ENCODE measurements at regions not wholly inside any gene's neighbourhood (a gene's known extent, or its start where the extent isn't known, plus 50 kb on each side); places are given as distances from the start of the nearest gene placed in this dataset.

DNA sequence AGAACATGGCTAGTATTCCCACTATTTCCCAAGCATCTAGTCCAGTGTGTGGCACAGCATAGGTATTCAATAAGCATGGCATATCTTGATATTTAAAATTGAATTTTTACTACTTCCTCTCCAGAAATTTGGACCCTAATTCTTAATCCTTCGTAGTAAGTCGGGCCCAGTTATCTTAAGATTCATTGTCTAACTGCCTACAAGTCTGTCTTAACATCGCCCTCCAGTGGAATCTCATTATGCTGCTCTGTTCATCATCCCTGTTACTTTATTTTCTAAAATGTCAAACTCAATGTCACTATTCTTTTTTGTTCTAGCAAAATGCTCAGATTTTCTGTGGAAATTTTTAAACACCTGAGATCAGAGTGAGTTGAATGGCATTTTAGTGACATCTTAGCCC, 606.2 kb downstream of the KLHL13 start:
- Mint-ChIP-seq H3K4me1 (ENCODE audit: unreplicated experiment) (no peaks in the 10 kb centered on the region), H3K36me3 (ENCODE audit: unreplicated experiment) (no peaks in the 10 kb centered on the region), H3K9me3 (ENCODE audit: unreplicated experiment) (peaks cover 33% of the 10 kb centered on the region), H3K27ac (ENCODE audit: unreplicated experiment) (no peak overlapping the region), H3K27me3 (ENCODE audit: unreplicated experiment) (no peaks in the 10 kb centered on the region), H3K4me3 (ENCODE audit: unreplicated experiment) (no peak overlapping the region)
- no peak for DNase-seq (ENCODE audit: extremely low spot score, unreplicated experiment)
- TF ChIP-seq, protein P1, sequence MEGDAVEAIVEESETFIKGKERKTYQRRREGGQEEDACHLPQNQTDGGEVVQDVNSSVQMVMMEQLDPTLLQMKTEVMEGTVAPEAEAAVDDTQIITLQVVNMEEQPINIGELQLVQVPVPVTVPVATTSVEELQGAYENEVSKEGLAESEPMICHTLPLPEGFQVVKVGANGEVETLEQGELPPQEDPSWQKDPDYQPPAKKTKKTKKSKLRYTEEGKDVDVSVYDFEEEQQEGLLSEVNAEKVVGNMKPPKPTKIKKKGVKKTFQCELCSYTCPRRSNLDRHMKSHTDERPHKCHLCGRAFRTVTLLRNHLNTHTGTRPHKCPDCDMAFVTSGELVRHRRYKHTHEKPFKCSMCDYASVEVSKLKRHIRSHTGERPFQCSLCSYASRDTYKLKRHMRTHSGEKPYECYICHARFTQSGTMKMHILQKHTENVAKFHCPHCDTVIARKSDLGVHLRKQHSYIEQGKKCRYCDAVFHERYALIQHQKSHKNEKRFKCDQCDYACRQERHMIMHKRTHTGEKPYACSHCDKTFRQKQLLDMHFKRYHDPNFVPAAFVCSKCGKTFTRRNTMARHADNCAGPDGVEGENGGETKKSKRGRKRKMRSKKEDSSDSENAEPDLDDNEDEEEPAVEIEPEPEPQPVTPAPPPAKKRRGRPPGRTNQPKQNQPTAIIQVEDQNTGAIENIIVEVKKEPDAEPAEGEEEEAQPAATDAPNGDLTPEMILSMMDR (IDR thresholded peaks at IDR 0.05), result no peak

DNA sequence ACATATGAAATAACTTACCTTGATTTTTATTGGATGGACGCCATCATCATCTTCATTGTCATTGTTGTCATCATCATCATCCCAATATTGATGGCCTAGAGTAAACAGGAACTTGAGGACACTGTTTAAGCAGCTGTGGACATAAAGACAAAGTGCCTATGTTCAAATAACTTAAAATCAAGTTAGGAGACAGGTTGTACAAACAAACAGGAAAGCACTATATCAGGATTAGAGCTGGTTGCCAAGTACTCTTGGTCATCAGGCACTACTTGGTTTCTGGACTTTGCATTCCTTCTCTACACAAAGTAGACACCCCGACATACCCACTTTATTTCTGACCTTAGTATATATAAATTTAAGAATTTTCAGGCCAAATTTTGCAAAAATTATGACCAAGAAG, 608.6 kb downstream of the KLHL13 start:
- peaks cover 35% of the 10 kb centered on the region for H3K9me3 Mint-ChIP-seq (ENCODE audit: unreplicated experiment)
- H3K27ac Mint-ChIP-seq (ENCODE audit: unreplicated experiment), result no peak overlapping the region
- TF ChIP-seq, protein P1 (IDR thresholded peaks at IDR 0.05), result no peak
- no peaks in the 10 kb centered on the region for H3K27me3 Mint-ChIP-seq (ENCODE audit: unreplicated experiment)
- H3K4me3 Mint-ChIP-seq (ENCODE audit: unreplicated experiment), result no peak overlapping the region
- no peaks in the 10 kb centered on the region for H3K36me3 Mint-ChIP-seq (ENCODE audit: unreplicated experiment)
- H3K4me1 Mint-ChIP-seq (ENCODE audit: unreplicated experiment), result no peaks in the 10 kb centered on the region
- no peak for DNase-seq (ENCODE audit: extremely low spot score, unreplicated experiment)

DNA sequence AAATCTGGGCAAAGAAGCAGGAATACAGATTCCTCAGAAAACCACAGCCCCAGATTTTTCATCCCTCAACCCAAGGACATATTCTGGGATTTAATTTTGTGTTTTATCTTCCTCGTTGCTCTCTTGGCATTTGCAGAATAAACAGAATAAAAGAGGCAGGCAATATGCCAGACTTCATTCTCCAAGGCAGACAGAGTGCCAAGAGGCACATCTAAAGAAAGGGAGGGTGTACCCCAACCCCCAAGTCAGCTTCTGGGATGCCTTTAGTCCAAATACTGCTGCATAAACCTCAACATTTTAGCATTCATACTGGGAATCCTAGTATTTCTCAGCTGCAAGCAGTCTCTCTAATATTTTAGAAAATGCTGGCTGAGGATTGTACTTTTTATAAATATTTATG, 629.2 kb downstream of the KLHL13 start:
- DNase-seq (ENCODE audit: extremely low spot score, unreplicated experiment), result no peak
- Mint-ChIP-seq H3K4me1 (ENCODE audit: unreplicated experiment) (no peaks in the 10 kb centered on the region), H3K27me3 (ENCODE audit: unreplicated experiment) (no peaks in the 10 kb centered on the region), H3K36me3 (ENCODE audit: unreplicated experiment) (no peaks in the 10 kb centered on the region), H3K4me3 (ENCODE audit: unreplicated experiment) (no peak overlapping the region), H3K27ac (ENCODE audit: unreplicated experiment) (no peak overlapping the region), H3K9me3 (ENCODE audit: unreplicated experiment) (peaks cover 32% of the 10 kb centered on the region)
- TF ChIP-seq, protein P1 (IDR thresholded peaks at IDR 0.05), result no peak

DNA sequence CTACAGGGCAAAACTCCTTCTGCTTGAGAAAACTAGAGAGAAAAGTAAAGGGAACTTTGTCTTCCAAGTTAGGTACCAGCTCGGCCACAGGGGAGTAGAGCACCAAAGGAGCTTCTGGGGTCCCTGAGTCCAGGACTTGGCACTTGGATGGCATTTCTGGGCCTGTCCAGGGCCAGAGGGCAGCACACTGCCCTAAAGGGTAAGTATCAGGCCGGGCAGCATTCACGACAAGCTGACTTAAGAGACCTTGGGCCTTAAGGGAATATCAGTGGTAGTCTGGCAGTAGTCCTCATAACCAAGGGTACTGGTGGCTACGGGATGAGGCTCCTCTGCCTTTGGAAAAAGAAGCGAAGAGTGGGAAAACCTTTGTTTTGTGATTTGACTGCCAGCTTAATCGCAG, 632.7 kb downstream of the KLHL13 start:
- DNase-seq (ENCODE audit: extremely low spot score, unreplicated experiment), result no peak
- no peak overlapping the region for H3K27ac Mint-ChIP-seq (ENCODE audit: unreplicated experiment)
- H3K36me3 Mint-ChIP-seq (ENCODE audit: unreplicated experiment), result no peaks in the 10 kb centered on the region
- no peaks in the 10 kb centered on the region for H3K27me3 Mint-ChIP-seq (ENCODE audit: unreplicated experiment)
- no peak overlapping the region for H3K4me3 Mint-ChIP-seq (ENCODE audit: unreplicated experiment)
- TF ChIP-seq, protein P1 (IDR thresholded peaks at IDR 0.05), result no peak
- H3K9me3 Mint-ChIP-seq (ENCODE audit: unreplicated experiment), result peaks cover 38% of the 10 kb centered on the region
- H3K4me1 Mint-ChIP-seq (ENCODE audit: unreplicated experiment), result no peaks in the 10 kb centered on the region

DNA sequence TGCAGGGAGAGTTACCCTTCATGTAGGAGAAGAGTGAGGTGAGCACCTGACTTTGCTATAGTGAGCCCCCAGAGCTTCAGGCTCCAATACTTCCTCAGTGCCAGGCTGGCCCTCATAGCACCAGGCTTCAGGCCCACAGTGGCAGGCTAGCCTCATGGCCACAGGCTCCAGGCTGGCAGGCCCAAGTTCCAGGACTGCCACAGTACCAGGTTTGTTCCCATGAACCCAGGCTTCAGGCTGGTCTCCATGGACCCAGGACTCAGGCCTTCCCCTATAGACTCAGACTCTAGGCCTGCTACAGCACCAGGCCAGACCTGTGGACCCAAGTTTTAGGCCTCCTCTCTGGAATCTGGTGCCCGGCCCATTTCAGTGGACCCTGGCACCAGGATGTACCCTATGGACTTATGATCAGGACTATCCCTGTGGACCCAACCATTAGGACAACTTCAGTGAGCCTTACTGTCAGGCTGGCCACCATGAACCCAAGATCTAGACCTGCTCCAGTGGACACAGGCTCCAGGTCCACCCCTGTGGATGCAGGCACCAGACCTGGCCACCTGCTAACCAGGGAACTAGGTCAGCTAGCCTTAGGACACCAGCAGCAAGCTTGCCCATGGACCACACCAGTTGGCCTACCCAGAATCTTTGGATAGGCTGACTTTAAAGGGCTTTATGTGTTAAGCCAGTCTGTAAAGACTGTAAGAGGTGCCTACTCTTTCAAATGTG, 658.2 kb downstream of the KLHL13 start:
- Mint-ChIP-seq H3K9me3 (ENCODE audit: unreplicated experiment) (peaks cover 44% of the 10 kb centered on the region), H3K27me3 (ENCODE audit: unreplicated experiment) (no peaks in the 10 kb centered on the region), H3K4me1 (ENCODE audit: unreplicated experiment) (no peaks in the 10 kb centered on the region), H3K27ac (ENCODE audit: unreplicated experiment) (no peak overlapping the region), H3K4me3 (ENCODE audit: unreplicated experiment) (no peak overlapping the region), H3K36me3 (ENCODE audit: unreplicated experiment) (no peaks in the 10 kb centered on the region)
- no peak for DNase-seq (ENCODE audit: extremely low spot score, unreplicated experiment)
- TF ChIP-seq, protein P1 (IDR thresholded peaks at IDR 0.05), result no peak
